ENCODE measurements at regions not wholly inside any gene's neighbourhood (a gene's known extent, or its start where the extent isn't known, plus 50 kb on each side); places are given as distances from the start of the nearest gene placed in this dataset.

DNA sequence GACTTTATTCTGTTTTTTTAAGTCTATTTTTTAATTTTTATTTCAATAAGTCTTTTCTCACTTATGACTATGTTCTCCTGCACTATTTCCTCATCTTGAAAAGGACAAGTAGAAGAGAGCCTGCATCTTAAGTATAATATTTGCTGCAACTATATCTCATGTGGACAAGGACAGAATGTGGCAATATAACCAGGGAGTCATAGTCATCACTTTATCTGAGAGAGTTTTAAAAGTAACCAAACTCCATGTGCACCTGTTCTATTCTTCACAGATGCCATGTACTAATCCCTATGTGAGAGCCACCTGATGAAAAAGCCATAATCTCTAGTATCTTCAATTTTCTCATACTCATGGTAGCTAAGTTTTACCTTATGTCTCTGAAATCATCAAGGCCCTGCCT, 104.2 kb upstream of the SOX6 start:
- Mint-ChIP-seq H3K4me1 (no peaks in the 10 kb centered on the region), H3K9me3 (peaks cover 6 to 12% (median 8%) of the 10 kb centered on the region in 3 donors), H3K36me3 (no peaks in the 10 kb centered on the region), H3K27me3 (no peaks in the 10 kb centered on the region), H3K27ac (no peak overlapping the region), H3K4me3 (no peak overlapping the region)
- no peak for ATAC-seq (replicated peaks in 1 of 4)
- CTCF ChIA-PET, result no interaction called here
- Histone ChIP-seq H3K4me3 (ENCODE audit: control insufficient read depth in 1 of 2, extremely low read depth in 1 of 2, low read length in 1 of 2) (no peak overlapping the region), H3K4me1 (ENCODE audit: control insufficient read depth in 1 of 2, extremely low read depth in 1 of 2, insufficient read depth in 2 of 2, low read length in 2 of 2) (no peaks in the 10 kb centered on the region), H3K9me3 (no peaks in the 10 kb centered on the region), H3K27me3 (replicated peaks in 1 of 2; ENCODE audit: control insufficient read depth in 2 of 2, extremely low read depth in 1 of 2, insufficient read depth in 2 of 2, low read length in 1 of 2) (no peaks in the 10 kb centered on the region), H3K27ac (ENCODE audit: low read length) (no peak overlapping the region), H3K36me3 (ENCODE audit: control insufficient read depth in 2 of 2, extremely low read depth in 1 of 2, insufficient read depth in 1 of 2, low read length in 1 of 2) (no peaks in the 10 kb centered on the region)
- POLR2A ChIA-PET, result no interaction called here
- no peak for DNase-seq

DNA sequence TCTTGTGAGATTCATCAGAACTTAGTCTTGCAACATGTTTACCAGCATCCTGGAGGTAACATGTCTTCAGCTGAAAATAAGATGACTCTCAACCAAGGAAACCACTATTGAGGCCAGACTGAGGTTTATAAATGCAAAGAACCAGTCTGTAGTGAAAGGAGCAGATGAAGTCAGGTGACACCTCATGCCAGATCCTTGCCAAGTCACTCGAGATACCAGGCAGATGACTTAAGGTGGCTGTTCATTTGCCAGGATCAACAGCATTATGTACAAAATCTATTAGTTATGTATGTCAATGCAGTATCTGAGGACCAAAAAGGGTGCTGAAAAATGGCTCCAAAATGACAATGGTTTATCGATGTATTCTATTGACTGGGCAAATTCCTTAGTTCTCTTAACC, 100.0 kb upstream of the SOX6 start:
- H3K9me3 ChIP-seq, result no peaks in the 10 kb centered on the region
- no peak for DNase-seq
- no peaks in the 10 kb centered on the region for H3K36me3 ChIP-seq (ENCODE audit: control insufficient read depth in 2 of 2, extremely low read depth in 1 of 2, insufficient read depth in 1 of 2, low read length in 1 of 2)
- Mint-ChIP-seq H3K9me3 (peaks cover 3 to 6% (median 5%) of the 10 kb centered on the region in 3 donors), H3K36me3 (no peaks in the 10 kb centered on the region), H3K27ac (no peak overlapping the region), H3K27me3 (no peaks in the 10 kb centered on the region), H3K4me1 (no peaks in the 10 kb centered on the region), H3K4me3 (no peak overlapping the region)
- WGBS (ENCODE audit: insufficient coverage), result 40% methylated on average over 1 of the region's 2 CpGs
- POLR2A ChIA-PET, result no interaction called here
- no peak overlapping the region for H3K27ac ChIP-seq (ENCODE audit: low read length)
- no peak for ATAC-seq (replicated peaks in 1 of 4)
- H3K4me3 ChIP-seq (ENCODE audit: control insufficient read depth in 1 of 2, extremely low read depth in 1 of 2, low read length in 1 of 2), result no peak overlapping the region
- CTCF ChIA-PET, result interaction anchor here in 1 of 2 donors (0.5 kb wide), 1 partner anchor 46 kb away, joined by 3 read pairs; no protein-coding TSS in a partner anchor
- H3K27me3 ChIP-seq (replicated peaks in 1 of 2; ENCODE audit: control insufficient read depth in 2 of 2, extremely low read depth in 1 of 2, insufficient read depth in 2 of 2, low read length in 1 of 2), result no peaks in the 10 kb centered on the region
- no peaks in the 10 kb centered on the region for H3K4me1 ChIP-seq (ENCODE audit: control insufficient read depth in 1 of 2, extremely low read depth in 1 of 2, insufficient read depth in 2 of 2, low read length in 2 of 2)

DNA sequence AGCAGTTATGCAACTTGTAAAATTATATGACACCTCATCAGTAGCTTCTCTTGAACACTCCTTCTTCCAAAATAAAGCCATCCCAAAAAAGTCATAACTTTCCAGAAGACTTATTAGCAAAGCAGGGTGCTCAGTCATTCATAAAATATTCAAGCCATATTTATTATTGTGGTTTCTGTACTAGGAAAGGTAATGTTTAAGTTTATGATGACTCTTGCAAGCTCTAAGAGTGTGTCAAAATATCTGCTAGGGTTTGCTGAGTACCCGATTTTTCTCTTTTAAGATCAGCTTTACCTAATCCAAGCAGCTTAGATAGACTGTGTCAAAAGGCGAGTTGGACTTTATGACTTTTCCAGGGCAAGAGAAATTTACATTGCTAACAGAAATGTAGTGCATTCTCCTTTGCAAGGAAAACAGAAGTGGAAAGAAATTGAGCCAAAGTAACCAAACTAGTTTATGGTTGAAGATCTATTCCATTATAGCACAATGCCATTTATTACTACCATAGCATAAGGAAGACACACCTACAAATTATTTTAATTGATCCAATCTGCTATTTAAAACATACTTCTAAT, 98.0 kb upstream of the SOX6 start:
- H3K27ac ChIP-seq (ENCODE audit: low read length), result no peak overlapping the region
- POLR2A ChIA-PET, result no interaction called here
- Mint-ChIP-seq H3K27ac (no peak overlapping the region), H3K27me3 (no peaks in the 10 kb centered on the region), H3K4me3 (no peak overlapping the region), H3K9me3 (peaks cover 0 to 6% (median 2%) of the 10 kb centered on the region in 3 donors), H3K4me1 (no peaks in the 10 kb centered on the region), H3K36me3 (no peaks in the 10 kb centered on the region)
- no CpG with 5 or more reads among the region's 2 CpGs for WGBS (ENCODE audit: insufficient coverage)
- no peaks in the 10 kb centered on the region for H3K4me1 ChIP-seq (ENCODE audit: control insufficient read depth in 1 of 2, extremely low read depth in 1 of 2, insufficient read depth in 2 of 2, low read length in 2 of 2)
- H3K27me3 ChIP-seq (replicated peaks in 1 of 2; ENCODE audit: control insufficient read depth in 2 of 2, extremely low read depth in 1 of 2, insufficient read depth in 2 of 2, low read length in 1 of 2), result no peaks in the 10 kb centered on the region
- no peaks in the 10 kb centered on the region for H3K36me3 ChIP-seq (ENCODE audit: control insufficient read depth in 2 of 2, extremely low read depth in 1 of 2, insufficient read depth in 1 of 2, low read length in 1 of 2)
- no peaks in the 10 kb centered on the region for H3K9me3 ChIP-seq
- ATAC-seq (replicated peaks in 1 of 4) (no peak), DNase-seq (no peak)
- CTCF ChIA-PET, result no interaction called here
- H3K4me3 ChIP-seq (ENCODE audit: control insufficient read depth in 1 of 2, extremely low read depth in 1 of 2, low read length in 1 of 2), result no peak overlapping the region

DNA sequence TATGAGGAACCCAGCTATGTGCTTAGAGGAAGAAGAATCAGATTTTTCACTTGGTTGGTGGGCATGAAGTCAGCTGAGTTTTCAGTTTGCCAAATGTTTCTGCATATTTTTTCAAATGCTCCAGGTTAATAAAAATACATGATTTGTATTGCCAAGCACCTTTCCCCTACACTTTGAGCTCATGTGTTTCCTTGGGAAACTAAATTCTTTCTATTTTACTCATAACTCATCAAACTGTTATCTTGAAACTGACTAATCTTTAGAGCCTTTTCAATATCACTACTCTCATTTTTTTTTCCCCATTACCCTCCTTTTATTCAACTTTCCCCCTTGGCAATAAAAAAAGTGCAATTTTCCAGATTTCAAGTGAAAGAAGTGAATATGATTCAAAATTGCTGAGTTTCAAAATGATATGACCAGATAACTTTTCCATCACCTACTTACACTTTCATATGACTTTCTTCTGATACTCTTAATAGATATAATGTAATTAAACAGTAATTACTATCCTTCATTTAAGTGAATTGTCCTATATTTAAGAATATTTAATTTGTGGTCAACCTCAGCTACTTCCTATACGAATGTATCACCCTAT, 91.9 kb upstream of the SOX6 start:
- H3K27ac ChIP-seq (ENCODE audit: low read length), result no peak overlapping the region
- WGBS (ENCODE audit: insufficient coverage), result no CpG with 5 or more reads among the region's 1 CpG
- no peak overlapping the region for H3K27ac Mint-ChIP-seq
- ATAC-seq (replicated peaks in 1 of 4) (no peak), DNase-seq (no peak)
- POLR2A ChIA-PET, result no interaction called here
- H3K4me3 Mint-ChIP-seq, result no peak overlapping the region
- no peaks in the 10 kb centered on the region for H3K36me3 Mint-ChIP-seq
- H3K4me1 ChIP-seq (ENCODE audit: control insufficient read depth in 1 of 2, extremely low read depth in 1 of 2, insufficient read depth in 2 of 2, low read length in 2 of 2), result no peaks in the 10 kb centered on the region
- H3K9me3 Mint-ChIP-seq, result peaks cover 0 to 2% (median 0%) of the 10 kb centered on the region in 3 donors
- no peak overlapping the region for H3K4me3 ChIP-seq (ENCODE audit: control insufficient read depth in 1 of 2, extremely low read depth in 1 of 2, low read length in 1 of 2)
- no peaks in the 10 kb centered on the region for H3K36me3 ChIP-seq (ENCODE audit: control insufficient read depth in 2 of 2, extremely low read depth in 1 of 2, insufficient read depth in 1 of 2, low read length in 1 of 2)
- H3K27me3 ChIP-seq (replicated peaks in 1 of 2; ENCODE audit: control insufficient read depth in 2 of 2, extremely low read depth in 1 of 2, insufficient read depth in 2 of 2, low read length in 1 of 2), result no peaks in the 10 kb centered on the region
- no peaks in the 10 kb centered on the region for H3K9me3 ChIP-seq
- H3K4me1 Mint-ChIP-seq, result no peaks in the 10 kb centered on the region
- CTCF ChIA-PET, result no interaction called here
- no peaks in the 10 kb centered on the region for H3K27me3 Mint-ChIP-seq

DNA sequence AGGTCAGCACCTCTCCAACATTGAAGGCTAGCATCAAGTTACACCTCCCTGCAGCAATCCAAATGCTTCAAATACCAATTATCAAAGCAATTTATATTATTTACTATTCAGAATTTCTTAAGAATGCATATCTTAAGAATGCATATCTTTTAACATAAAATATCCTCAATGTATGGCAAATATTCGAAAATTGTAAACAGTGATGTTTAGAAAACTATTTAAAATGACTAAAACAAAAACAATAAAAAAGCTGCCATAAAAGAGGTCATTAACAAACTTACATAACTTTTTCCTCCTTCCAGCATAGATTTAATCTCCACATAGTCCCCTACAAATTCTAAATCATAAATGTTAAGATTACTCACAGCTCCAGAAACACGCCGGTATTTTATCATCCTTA, 85.1 kb upstream of the SOX6 start:
- H3K4me3 Mint-ChIP-seq, result no peak overlapping the region
- Histone ChIP-seq H3K4me3 (ENCODE audit: control insufficient read depth in 1 of 2, extremely low read depth in 1 of 2, low read length in 1 of 2) (no peak overlapping the region), H3K4me1 (ENCODE audit: control insufficient read depth in 1 of 2, extremely low read depth in 1 of 2, insufficient read depth in 2 of 2, low read length in 2 of 2) (no peaks in the 10 kb centered on the region), H3K27ac (ENCODE audit: low read length) (no peak overlapping the region), H3K9me3 (no peaks in the 10 kb centered on the region), H3K36me3 (ENCODE audit: control insufficient read depth in 2 of 2, extremely low read depth in 1 of 2, insufficient read depth in 1 of 2, low read length in 1 of 2) (no peaks in the 10 kb centered on the region), H3K27me3 (replicated peaks in 1 of 2; ENCODE audit: control insufficient read depth in 2 of 2, extremely low read depth in 1 of 2, insufficient read depth in 2 of 2, low read length in 1 of 2) (no peaks in the 10 kb centered on the region)
- ChIA-PET POLR2A (no interaction called here), CTCF (no interaction called here)
- peaks cover 0 to 3% (median under 1%) of the 10 kb centered on the region in 3 donors for H3K9me3 Mint-ChIP-seq
- no peaks in the 10 kb centered on the region for H3K27me3 Mint-ChIP-seq
- no peak overlapping the region for H3K27ac Mint-ChIP-seq
- DNase-seq (no peak), ATAC-seq (replicated peaks in 1 of 4) (no peak)
- H3K36me3 Mint-ChIP-seq, result no peaks in the 10 kb centered on the region
- no CpG with 5 or more reads among the region's 3 CpGs for WGBS (ENCODE audit: insufficient coverage)
- H3K4me1 Mint-ChIP-seq, result no peaks in the 10 kb centered on the region

DNA sequence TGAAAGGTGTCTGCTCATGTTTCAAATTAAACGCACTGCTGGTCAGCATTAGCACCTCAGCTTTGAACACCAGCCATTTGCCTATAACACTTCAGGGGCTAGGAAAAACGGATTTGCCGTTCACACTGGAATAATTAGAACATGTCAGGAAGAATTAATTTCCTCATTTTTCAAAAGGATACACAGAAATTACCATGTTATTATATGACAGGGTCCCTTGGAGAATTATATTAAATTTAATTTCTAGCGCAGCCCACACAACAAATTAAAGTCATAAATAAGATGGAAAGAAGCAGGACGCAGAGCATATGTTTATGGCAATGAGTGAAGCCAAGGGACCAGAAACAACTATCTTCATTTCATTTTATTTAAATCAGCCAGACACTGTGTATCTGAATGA, 83.8 kb upstream of the SOX6 start:
- no peak for DNase-seq
- CTCF ChIA-PET, result no interaction called here
- H3K27me3 ChIP-seq (replicated peaks in 1 of 2; ENCODE audit: control insufficient read depth in 2 of 2, extremely low read depth in 1 of 2, insufficient read depth in 2 of 2, low read length in 1 of 2), result no peaks in the 10 kb centered on the region

DNA sequence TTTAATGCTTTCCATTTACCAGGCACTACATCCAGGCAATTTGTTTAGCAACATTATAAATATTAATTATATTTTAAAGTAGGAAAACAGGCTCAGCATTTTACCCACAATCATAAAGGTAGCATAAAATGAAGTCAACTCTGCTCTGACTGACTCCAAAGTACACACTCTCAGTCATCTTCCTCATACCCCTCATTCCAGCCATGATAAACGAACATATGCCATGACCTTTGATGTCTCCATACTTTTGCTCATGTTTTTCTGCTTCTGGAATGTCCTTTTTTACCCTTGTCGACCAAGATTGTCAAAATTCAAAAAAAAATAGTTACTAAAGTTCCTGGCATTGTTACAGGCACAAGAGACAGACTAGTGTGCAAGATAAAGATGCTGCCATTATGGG, 77.7 kb upstream of the SOX6 start:
- Mint-ChIP-seq H3K9me3 (peaks cover 16 to 25% (median 18%) of the 10 kb centered on the region in 3 donors), H3K27ac (no peak overlapping the region), H3K36me3 (no peaks in the 10 kb centered on the region), H3K4me3 (no peak overlapping the region), H3K4me1 (no peaks in the 10 kb centered on the region), H3K27me3 (no peaks in the 10 kb centered on the region)
- Histone ChIP-seq H3K27me3 (replicated peaks in 1 of 2; ENCODE audit: control insufficient read depth in 2 of 2, extremely low read depth in 1 of 2, insufficient read depth in 2 of 2, low read length in 1 of 2) (no peaks in the 10 kb centered on the region), H3K9me3 (no peaks in the 10 kb centered on the region), H3K27ac (ENCODE audit: low read length) (no peak overlapping the region), H3K36me3 (ENCODE audit: control insufficient read depth in 2 of 2, extremely low read depth in 1 of 2, insufficient read depth in 1 of 2, low read length in 1 of 2) (no peaks in the 10 kb centered on the region), H3K4me1 (ENCODE audit: control insufficient read depth in 1 of 2, extremely low read depth in 1 of 2, insufficient read depth in 2 of 2, low read length in 2 of 2) (no peaks in the 10 kb centered on the region), H3K4me3 (ENCODE audit: control insufficient read depth in 1 of 2, extremely low read depth in 1 of 2, low read length in 1 of 2) (no peak overlapping the region)
- ATAC-seq (replicated peaks in 1 of 4) (no peak), DNase-seq (no peak)
- POLR2A ChIA-PET, result interaction anchor here in 1 of 2 donors (0.7 kb wide), 1 partner anchor 258 kb away, joined by 3 read pairs; no protein-coding TSS in a partner anchor
- WGBS (ENCODE audit: insufficient coverage), result 51% methylated on average over 2 of the region's 2 CpGs
- CTCF ChIA-PET, result no interaction called here

More for the DNA sequence above, 83.8 kb upstream of the SOX6 start:
- WGBS (ENCODE audit: insufficient coverage), result no CpG with 5 or more reads among the region's 5 CpGs
- H3K4me3 ChIP-seq (ENCODE audit: control insufficient read depth in 1 of 2, extremely low read depth in 1 of 2, low read length in 1 of 2), result no peak overlapping the region
- H3K4me1 ChIP-seq (ENCODE audit: control insufficient read depth in 1 of 2, extremely low read depth in 1 of 2, insufficient read depth in 2 of 2, low read length in 2 of 2), result no peaks in the 10 kb centered on the region
- Mint-ChIP-seq H3K9me3 (peaks cover 2 to 7% (median 4%) of the 10 kb centered on the region in 3 donors), H3K4me3 (no peak overlapping the region), H3K27ac (no peak overlapping the region), H3K36me3 (no peaks in the 10 kb centered on the region), H3K4me1 (no peaks in the 10 kb centered on the region), H3K27me3 (no peaks in the 10 kb centered on the region)
- no peaks in the 10 kb centered on the region for H3K36me3 ChIP-seq (ENCODE audit: control insufficient read depth in 2 of 2, extremely low read depth in 1 of 2, insufficient read depth in 1 of 2, low read length in 1 of 2)
- POLR2A ChIA-PET, result no interaction called here
- no peaks in the 10 kb centered on the region for H3K9me3 ChIP-seq
- H3K27ac ChIP-seq (ENCODE audit: low read length), result no peak overlapping the region
- ATAC-seq (replicated peaks in 1 of 4), result no peak
